DOHH2 (cell line): ENCODE measurements at regions not wholly inside any gene's neighbourhood (a gene's known extent, or its start where the extent isn't known, plus 50 kb on each side); places are given as distances from the start of the nearest gene placed in this dataset.

Source experiments
- EZH2phosphoT487 ChIP-seq: fragments of 200-600 bp; sonication (generic); IDR thresholded peaks from 2 replicates; pipeline ENCODE4 v1.6.1; 2017; ENCODE audit warnings: borderline replicate concordance, mild to moderate bottlenecking, antibody characterized with exemption, low read length, moderate library complexity, mixed read lengths
- TF ChIP-seq, protein P1 (sequence below): fragments of 200-600 bp; sonication (generic); IDR thresholded peaks from one replicate; pipeline ENCODE4 v1.5.1; 2014; ENCODE audit warnings: antibody characterized with exemption, mild to moderate bottlenecking, low read depth, low read length; ENCODE audit not compliant: poor library complexity, severe bottlenecking

DNA sequence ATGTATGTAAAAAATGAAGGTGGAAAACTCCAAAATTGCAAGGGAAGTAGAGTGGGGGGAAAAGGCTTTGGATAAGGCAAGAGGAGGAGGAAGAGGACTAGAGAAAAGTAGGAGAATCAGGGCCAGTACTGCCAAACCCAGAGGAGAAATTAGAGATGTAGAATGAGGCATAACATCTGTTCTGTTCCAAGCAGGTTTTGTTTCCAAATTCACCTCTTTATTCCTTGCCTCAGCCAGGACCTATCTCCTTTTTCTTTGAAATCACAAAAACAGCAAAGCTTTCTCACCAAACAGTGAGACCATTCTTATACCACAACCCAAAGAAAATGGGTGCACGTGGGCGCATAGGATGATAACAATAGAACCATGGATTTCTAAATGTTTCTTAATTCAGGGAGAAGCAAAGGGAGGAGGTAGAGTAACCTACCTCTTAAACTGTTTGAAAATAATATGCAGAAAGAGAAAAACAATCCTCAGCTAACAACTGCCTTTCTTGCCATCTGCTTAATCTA, 383.3 kb upstream of the PKN2 start:
- TF ChIP-seq, protein P1, sequence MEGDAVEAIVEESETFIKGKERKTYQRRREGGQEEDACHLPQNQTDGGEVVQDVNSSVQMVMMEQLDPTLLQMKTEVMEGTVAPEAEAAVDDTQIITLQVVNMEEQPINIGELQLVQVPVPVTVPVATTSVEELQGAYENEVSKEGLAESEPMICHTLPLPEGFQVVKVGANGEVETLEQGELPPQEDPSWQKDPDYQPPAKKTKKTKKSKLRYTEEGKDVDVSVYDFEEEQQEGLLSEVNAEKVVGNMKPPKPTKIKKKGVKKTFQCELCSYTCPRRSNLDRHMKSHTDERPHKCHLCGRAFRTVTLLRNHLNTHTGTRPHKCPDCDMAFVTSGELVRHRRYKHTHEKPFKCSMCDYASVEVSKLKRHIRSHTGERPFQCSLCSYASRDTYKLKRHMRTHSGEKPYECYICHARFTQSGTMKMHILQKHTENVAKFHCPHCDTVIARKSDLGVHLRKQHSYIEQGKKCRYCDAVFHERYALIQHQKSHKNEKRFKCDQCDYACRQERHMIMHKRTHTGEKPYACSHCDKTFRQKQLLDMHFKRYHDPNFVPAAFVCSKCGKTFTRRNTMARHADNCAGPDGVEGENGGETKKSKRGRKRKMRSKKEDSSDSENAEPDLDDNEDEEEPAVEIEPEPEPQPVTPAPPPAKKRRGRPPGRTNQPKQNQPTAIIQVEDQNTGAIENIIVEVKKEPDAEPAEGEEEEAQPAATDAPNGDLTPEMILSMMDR, result no peak
- no peak for TF ChIP-seq EZH2phosphoT487
